ENCODE measurements at regions not wholly inside any gene's neighbourhood (a gene's known extent, or its start where the extent isn't known, plus 50 kb on each side); places are given as distances from the start of the nearest gene placed in this dataset.

- no peak for TF ChIP-seq CTCF (IDR thresholded peaks at IDR 0.05; ENCODE audit: low read depth, low read length)
- TF ChIP-seq POLR2A (IDR thresholded peaks at IDR 0.05; ENCODE audit: extremely low read depth, insufficient read length), result no peak
- no peak for TF ChIP-seq MYC (IDR thresholded peaks at IDR 0.05; ENCODE audit: low read depth, low read length)
These were observed 609.0 kb downstream of the ZNF385D start for GRCh38 chr3:21142031-21142430.

All from NB4 (cell line).